ENCODE measurements at regions not wholly inside any gene's neighbourhood (a gene's known extent, or its start where the extent isn't known, plus 50 kb on each side); places are given as distances from the start of the nearest gene placed in this dataset.
"Not testable (repeated sequence)": the region's sequence is repeated elsewhere in the genome, so short reads cannot be mapped to it uniquely, and the experiment has no call there.

DNA sequence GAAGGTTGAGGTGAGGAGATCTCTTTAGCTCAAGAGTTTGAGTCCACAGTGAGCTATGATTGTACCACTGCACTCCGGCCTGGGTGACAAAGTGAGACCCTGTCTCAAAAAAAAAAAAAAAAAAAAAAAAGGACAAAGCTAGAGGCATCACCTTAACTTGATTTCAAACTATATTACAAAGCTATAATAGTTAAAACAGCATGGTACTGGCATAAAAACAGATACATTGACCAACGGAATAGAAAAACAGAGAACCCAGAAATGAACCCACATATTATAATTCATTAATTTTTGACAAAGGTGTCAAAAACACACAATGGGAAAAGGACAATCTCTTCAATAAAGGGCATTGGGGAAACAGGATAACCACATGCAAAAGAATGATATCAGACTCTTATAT is 50.8 kb upstream of the MBOAT1 start:
- Histone ChIP-seq H3K27ac (ENCODE audit: low read depth) (no peak overlapping the region), H3K36me3 (ENCODE audit: insufficient read depth) (no peaks in the 10 kb centered on the region), H3K4me3 (ENCODE audit: low read depth, low read length) (no peak overlapping the region), H3K4me1 (ENCODE audit: insufficient read depth) (no peaks in the 10 kb centered on the region)
- no peak for DNase-seq (ENCODE audit: extremely low spot score)
- 97% methylated on average over 2 of the region's 2 CpGs for WGBS

- no peaks in the 10 kb centered on the region for H3K36me3 ChIP-seq (ENCODE audit: insufficient read depth)
- no peak overlapping the region for H3K27ac ChIP-seq (ENCODE audit: low read depth)
- H3K4me3 ChIP-seq (ENCODE audit: low read depth, low read length) = no peak overlapping the region
- DNase-seq (ENCODE audit: extremely low spot score) = no peak
- 93% methylated on average over 3 of the region's 3 CpGs for WGBS
- H3K4me1 ChIP-seq (ENCODE audit: insufficient read depth) = no peaks in the 10 kb centered on the region
Observed at GRCh38 chr6:20265842-20266241, 53.6 kb upstream of the MBOAT1 start.

GRCh38 chr6:20266851-20267608 is 54.8 kb upstream of the MBOAT1 start:
- Histone ChIP-seq H3K27ac (ENCODE audit: low read depth) (no peak overlapping the region), H3K4me1 (ENCODE audit: insufficient read depth) (no peaks in the 10 kb centered on the region), H3K4me3 (ENCODE audit: low read depth, low read length) (no peak overlapping the region), H3K36me3 (ENCODE audit: insufficient read depth) (no peaks in the 10 kb centered on the region)
- 81% methylated on average over 11 of the region's 11 CpGs for WGBS
- no peak for DNase-seq (ENCODE audit: extremely low spot score)

DNA sequence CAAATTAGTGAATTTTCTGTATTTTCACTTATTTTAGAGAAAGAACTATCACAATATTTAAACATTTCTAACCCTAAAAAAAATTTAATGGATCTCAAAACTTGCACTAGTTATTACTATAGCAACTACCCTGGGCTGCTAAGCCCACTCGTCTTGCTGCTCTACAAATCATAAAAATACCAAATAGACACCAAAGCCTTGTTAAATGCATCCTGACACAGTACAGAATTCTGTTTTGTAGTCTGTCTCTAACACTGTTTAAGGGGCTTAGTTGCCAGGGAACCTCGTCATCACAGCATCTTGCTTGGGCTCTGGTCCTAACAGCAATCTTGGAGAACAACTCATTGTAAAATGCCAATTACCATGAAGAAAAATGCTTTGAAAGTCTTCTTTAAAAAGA is 56.9 kb upstream of the MBOAT1 start:
- no peak for DNase-seq (ENCODE audit: extremely low spot score)
- Histone ChIP-seq H3K27ac (ENCODE audit: low read depth) (no peak overlapping the region), H3K36me3 (ENCODE audit: insufficient read depth) (no peaks in the 10 kb centered on the region), H3K4me1 (ENCODE audit: insufficient read depth) (no peaks in the 10 kb centered on the region), H3K4me3 (ENCODE audit: low read depth, low read length) (no peak overlapping the region)
- WGBS = 30% methylated on average over 2 of the region's 2 CpGs

GRCh38 chr6:20271818-20272217 is 59.5 kb upstream of the MBOAT1 start:
- Histone ChIP-seq H3K4me1 (ENCODE audit: insufficient read depth) (no peaks in the 10 kb centered on the region), H3K36me3 (ENCODE audit: insufficient read depth) (no peaks in the 10 kb centered on the region), H3K27ac (ENCODE audit: low read depth) (no peak overlapping the region), H3K4me3 (ENCODE audit: low read depth, low read length) (no peak overlapping the region)
- WGBS = 57% methylated on average over 3 of the region's 3 CpGs
- DNase-seq (ENCODE audit: extremely low spot score) = no peak

GRCh38 chr6:20274137-20274536 is 61.9 kb upstream of the MBOAT1 start:
- Histone ChIP-seq H3K27ac (ENCODE audit: low read depth) (no peak overlapping the region), H3K4me3 (ENCODE audit: low read depth, low read length) (no peak overlapping the region), H3K4me1 (ENCODE audit: insufficient read depth) (no peaks in the 10 kb centered on the region), H3K36me3 (ENCODE audit: insufficient read depth) (no peaks in the 10 kb centered on the region)
- WGBS = 93% methylated on average over 4 of the region's 4 CpGs
- DNase-seq (ENCODE audit: extremely low spot score) = no peak

DNA sequence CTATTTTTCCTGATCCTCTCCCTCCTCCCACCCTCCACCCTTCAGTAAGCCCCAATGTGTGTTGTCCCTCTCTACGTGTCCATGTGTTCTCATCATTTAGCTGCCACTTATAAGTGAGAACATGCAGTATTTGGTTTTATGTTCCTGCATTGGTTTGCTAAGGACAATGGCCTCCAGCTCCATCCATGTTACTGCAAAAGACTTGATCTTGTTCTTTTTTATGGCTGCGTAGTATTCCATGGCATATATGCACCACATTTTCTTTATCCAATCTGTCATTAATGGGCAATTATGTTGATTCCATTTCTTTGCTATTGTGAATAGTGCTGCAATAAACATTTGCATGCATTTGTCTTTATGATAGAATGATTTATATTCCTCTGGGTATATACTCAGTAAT is 63.6 kb upstream of the MBOAT1 start:
- WGBS = 98% methylated on average over 2 of the region's 2 CpGs
- not testable (repeated sequence) for DNase-seq (ENCODE audit: extremely low spot score); H3K27ac ChIP-seq (ENCODE audit: low read depth); H3K4me1 ChIP-seq (ENCODE audit: insufficient read depth); H3K4me3 ChIP-seq (ENCODE audit: low read depth, low read length); H3K36me3 ChIP-seq (ENCODE audit: insufficient read depth)

DNA sequence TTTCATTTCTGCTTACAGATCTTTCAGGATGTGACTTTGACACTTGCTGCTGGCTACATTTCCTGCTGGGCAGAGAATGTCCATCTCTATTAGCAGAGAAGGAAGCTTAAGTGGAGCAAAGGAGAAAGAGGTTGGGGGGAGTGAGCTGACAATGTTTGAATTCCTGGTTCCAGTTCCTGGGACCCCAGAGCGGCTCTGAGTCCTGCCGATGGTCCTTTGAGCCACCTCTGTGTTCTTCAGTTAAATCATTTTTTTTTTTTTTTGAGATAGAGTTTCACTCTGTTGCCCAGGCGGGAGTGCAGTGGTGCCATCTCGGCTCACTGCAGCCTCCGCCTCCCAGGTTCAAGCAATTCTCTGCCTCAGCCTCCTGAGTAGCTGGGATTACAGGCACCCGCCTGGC is 65.5 kb upstream of the MBOAT1 start:
- 80% methylated on average over 6 of the region's 6 CpGs for WGBS
- not testable (repeated sequence) for H3K4me3 ChIP-seq (ENCODE audit: low read depth, low read length); H3K36me3 ChIP-seq (ENCODE audit: insufficient read depth); DNase-seq (ENCODE audit: extremely low spot score); H3K4me1 ChIP-seq (ENCODE audit: insufficient read depth); H3K27ac ChIP-seq (ENCODE audit: low read depth)

GRCh38 chr6:20279051-20279450 is 66.8 kb upstream of the MBOAT1 start:
- Histone ChIP-seq H3K27ac (ENCODE audit: low read depth) (no peak overlapping the region), H3K36me3 (ENCODE audit: insufficient read depth) (no peaks in the 10 kb centered on the region), H3K4me3 (ENCODE audit: low read depth, low read length) (no peak overlapping the region), H3K4me1 (ENCODE audit: insufficient read depth) (no peaks in the 10 kb centered on the region)
- DNase-seq (ENCODE audit: extremely low spot score) = no peak
- 53% methylated on average over 4 of the region's 4 CpGs for whole genome bisulfite sequencing

DNA sequence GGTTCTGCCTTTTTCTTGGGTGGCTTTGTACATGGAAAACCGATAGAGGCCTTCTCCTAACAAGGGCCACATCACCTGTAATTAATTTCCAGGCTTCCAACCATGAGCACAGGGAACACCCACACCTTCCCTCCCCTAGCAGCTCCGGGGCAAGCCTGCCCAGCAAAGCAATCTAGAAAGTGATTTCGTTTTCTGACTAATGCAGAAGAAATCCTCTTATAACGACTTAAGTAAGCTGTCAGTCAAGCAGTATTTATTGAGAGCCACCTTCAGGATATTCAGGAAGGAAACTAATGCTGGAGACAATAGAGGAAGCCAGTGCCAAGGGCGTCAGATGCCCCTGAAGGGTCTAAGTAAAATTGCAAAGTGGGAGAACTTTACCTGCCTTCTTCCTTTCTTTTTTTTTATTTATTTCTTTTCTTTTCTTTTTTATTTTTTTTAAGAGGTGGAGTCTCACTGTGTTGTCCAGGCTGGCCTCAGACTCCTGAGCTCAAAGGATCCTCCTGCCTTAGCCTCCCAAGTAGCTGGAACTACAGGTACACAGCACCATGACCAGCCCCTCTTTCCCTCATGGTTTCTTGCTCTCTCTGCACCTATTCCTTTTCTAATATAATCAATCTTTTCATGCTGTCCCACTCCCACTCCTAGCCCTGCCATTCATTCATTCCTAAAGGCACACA is 67.5 kb upstream of the MBOAT1 start:
- Histone ChIP-seq H3K27ac (ENCODE audit: low read depth) (no peak overlapping the region), H3K4me3 (ENCODE audit: low read depth, low read length) (no peak overlapping the region), H3K36me3 (ENCODE audit: insufficient read depth) (no peaks in the 10 kb centered on the region), H3K4me1 (ENCODE audit: insufficient read depth) (no peaks in the 10 kb centered on the region)
- WGBS = 58% methylated on average over 5 of the region's 5 CpGs
- DNase-seq (ENCODE audit: extremely low spot score) = no peak

- Histone ChIP-seq H3K27ac (ENCODE audit: low read depth) (no peak overlapping the region), H3K4me3 (ENCODE audit: low read depth, low read length) (no peak overlapping the region), H3K36me3 (ENCODE audit: insufficient read depth) (no peaks in the 10 kb centered on the region), H3K4me1 (ENCODE audit: insufficient read depth) (no peaks in the 10 kb centered on the region)
- DNase-seq (ENCODE audit: extremely low spot score) = no peak
- 74% methylated on average over 3 of the region's 3 CpGs for WGBS
Observed at GRCh38 chr6:20280288-20280621, 68.0 kb upstream of the MBOAT1 start.

DNA sequence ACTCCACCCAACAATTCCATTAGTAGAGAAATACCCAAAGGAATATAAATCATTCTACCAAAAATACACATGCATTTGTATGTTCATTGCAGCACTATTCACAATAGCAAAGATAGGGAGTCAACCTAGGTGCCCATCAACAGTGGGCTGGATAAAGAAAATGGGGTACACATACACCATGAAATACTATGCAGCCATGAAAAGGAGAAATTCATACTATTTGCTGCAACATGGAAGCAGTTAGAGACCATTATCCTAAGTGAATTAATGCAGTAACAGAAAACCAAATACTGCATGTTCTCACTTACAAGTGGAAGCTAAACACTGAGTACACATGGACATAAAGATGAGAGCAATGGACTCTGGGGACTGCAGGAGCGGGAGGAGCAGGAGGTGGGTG is 72.4 kb upstream of the MBOAT1 start:
- H3K36me3 ChIP-seq (ENCODE audit: insufficient read depth) = no peaks in the 10 kb centered on the region
- DNase-seq (ENCODE audit: extremely low spot score) = no peak
- no peak overlapping the region for H3K4me3 ChIP-seq (ENCODE audit: low read depth, low read length)
- 97% methylated on average over 1 of the region's 1 CpG for whole genome bisulfite sequencing
- no peak overlapping the region for H3K27ac ChIP-seq (ENCODE audit: low read depth)
- H3K4me1 ChIP-seq (ENCODE audit: insufficient read depth) = no peaks in the 10 kb centered on the region

DNA sequence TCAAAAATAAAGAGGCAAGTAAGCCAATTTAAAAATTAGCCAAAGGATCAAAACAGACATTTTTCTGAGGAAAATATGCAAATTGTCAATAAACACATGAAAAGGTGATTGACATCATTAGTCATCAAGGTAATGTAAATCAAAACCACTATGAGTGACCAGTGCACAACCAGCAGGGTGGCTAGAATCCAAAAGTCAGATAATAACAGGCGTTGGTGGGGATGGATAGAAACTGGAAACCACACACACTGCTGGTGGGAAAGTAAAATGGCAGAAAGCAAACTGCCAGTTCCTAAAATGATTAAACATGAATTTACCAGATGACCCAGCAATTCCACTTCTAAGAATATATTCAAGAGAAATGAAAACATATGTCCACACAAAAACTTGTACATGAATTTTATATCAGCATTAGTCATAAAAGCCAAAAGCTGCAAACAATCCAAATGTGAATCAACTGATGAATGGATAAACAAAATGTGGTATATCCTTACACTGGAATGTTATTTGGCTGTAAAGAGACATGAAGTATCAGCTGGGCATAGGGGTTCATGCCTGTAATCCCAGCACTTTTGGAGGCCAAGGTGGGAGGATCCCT is 74.8 kb upstream of the MBOAT1 start:
- no peaks in the 10 kb centered on the region for H3K4me1 ChIP-seq (ENCODE audit: insufficient read depth)
- no peak overlapping the region for H3K27ac ChIP-seq (ENCODE audit: low read depth)
- 76% methylated on average over 1 of the region's 1 CpG for WGBS
- no peaks in the 10 kb centered on the region for H3K36me3 ChIP-seq (ENCODE audit: insufficient read depth)
- no peak for DNase-seq (ENCODE audit: extremely low spot score)
- no peak overlapping the region for H3K4me3 ChIP-seq (ENCODE audit: low read depth, low read length)

Measured in urinary bladder (tissue), 3 donors.